VCaP (cell line): ENCODE measurements at regions not wholly inside any gene's neighbourhood (a gene's known extent, or its start where the extent isn't known, plus 50 kb on each side); places are given as distances from the start of the nearest gene placed in this dataset.
A peak's percentile ranks its signal among the peaks of the same experiment; 100 is the strongest.

ENCODE experiments used
- H3K27ac ChIP-seq: fragments of 450-650 bp; 2 replicates; pipeline ENCODE4 v1.5.1; 2017
- TF ChIP-seq, protein P1 (sequence below): fragments of 450-650 bp; conservative IDR thresholded peaks from 2 replicates; pipeline ENCODE4 v1.5.1; 2017; ENCODE audit warnings: mild to moderate bottlenecking, moderate library complexity

DNA sequence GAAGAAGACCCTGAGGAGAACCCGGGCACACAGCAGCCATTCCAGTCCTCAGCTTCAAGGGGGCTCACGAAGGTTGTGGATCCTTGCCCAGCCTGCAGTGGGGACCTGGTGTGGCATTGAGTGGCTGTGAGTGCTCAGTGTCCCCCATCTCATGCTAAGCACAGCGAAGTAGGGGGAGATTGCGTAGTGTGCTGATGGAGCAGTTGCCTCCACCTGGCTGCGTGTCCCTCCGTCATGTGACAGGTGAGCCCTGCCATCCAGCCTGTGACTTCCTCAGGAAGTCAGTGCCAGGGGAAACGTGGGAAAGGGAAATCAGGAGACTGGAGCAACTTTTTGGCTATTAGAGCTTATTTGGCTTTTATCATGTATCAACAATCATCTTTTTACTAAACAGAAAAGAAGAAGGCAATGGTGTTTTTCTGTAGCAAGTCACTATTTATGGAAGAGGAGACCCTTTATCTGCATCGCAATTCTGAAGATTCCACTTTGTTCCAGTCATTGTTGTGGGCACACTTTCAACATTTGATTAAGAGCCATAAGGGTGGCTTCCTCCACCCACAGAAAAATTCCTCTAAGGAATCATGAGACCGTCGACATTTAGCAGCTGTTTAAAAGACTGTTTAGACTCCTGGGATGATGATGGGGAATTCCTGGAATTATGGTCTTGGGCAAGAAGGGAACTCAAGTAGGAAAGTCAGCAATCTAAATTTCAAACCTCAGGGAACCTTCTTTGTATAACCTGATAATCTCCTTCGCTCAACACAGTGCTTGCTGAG is 126.8 kb upstream of the SPATA13 start:
- H3K27ac ChIP-seq, result no peak overlapping the region
- TF ChIP-seq, protein P1, sequence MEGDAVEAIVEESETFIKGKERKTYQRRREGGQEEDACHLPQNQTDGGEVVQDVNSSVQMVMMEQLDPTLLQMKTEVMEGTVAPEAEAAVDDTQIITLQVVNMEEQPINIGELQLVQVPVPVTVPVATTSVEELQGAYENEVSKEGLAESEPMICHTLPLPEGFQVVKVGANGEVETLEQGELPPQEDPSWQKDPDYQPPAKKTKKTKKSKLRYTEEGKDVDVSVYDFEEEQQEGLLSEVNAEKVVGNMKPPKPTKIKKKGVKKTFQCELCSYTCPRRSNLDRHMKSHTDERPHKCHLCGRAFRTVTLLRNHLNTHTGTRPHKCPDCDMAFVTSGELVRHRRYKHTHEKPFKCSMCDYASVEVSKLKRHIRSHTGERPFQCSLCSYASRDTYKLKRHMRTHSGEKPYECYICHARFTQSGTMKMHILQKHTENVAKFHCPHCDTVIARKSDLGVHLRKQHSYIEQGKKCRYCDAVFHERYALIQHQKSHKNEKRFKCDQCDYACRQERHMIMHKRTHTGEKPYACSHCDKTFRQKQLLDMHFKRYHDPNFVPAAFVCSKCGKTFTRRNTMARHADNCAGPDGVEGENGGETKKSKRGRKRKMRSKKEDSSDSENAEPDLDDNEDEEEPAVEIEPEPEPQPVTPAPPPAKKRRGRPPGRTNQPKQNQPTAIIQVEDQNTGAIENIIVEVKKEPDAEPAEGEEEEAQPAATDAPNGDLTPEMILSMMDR, result no peak

DNA sequence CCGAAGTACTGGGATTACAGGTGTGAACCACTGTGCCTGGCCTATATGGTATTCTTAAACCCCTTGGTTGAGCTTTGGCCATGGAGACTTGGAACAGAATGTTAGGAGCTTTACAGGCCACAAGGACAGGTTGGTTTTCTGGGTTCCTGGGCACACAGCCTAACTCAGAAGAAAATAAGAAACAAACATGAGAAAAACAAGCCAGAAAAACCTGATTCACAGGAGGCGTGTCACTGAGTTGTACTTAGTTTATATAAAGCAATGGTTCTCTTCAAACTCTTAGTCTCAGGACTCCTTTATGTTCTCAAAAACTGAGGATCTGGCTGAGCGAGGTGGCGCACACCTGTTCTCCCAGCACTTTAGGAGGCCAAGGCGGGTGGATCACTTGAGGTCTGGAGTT is 125.1 kb upstream of the SPATA13 start:
- H3K27ac ChIP-seq, result no peak overlapping the region
- TF ChIP-seq, protein P1, result no peak

DNA sequence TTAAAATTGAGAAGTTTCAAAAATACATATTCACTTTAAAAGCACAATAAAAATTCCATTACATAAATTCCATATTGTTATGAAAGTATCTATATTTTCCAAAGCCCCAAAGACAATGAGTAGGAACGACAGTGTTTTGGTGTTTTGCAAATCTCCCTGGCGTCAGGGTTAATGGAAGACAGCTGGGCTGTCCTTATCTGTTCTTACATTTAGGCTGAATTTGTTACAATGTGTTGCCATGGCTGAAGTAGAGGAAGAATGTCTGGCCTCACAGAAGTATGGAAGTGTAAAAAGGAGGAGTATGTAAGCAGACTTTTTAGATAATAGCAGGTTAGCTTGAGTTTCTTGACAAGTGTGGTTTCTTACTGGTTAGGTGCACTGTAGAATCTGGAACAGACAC is 124.4 kb upstream of the SPATA13 start:
- H3K27ac ChIP-seq, result no peak overlapping the region
- TF ChIP-seq, protein P1, result no peak

DNA sequence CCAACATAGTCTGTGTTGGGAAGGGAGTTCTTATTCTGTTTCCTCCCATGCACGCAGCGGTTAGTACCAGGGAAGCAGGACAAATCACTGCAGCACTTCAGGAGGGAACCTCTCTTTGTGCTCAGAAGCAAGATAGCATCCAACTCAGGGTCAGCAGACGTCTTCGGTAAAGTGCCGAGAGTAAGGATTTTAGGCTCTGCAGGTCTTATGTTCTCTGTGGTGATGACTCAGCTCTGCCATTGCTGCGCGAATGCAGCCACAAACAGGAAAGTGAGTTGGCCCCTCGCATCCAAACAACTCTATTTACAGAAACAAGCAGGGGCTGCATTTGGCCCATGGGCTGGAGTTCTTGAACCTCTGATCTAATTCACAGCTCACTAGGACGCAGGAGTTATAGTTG is 122.1 kb upstream of the SPATA13 start:
- H3K27ac ChIP-seq, result peak overlapping the region; percentile 10; the same call in 1 of the 2 replicates
- TF ChIP-seq, protein P1, result no peak

- TF ChIP-seq, protein P1, result no peak
- H3K27ac ChIP-seq, result peak overlapping the region; percentile 10
These were observed 121.6 kb upstream of the SPATA13 start for GRCh38 chr13:24038841-24039330.

- no peak overlapping the region for H3K27ac ChIP-seq
- TF ChIP-seq, protein P1, result no peak
These were observed 120.7 kb upstream of the SPATA13 start for GRCh38 chr13:24039621-24040475.

DNA sequence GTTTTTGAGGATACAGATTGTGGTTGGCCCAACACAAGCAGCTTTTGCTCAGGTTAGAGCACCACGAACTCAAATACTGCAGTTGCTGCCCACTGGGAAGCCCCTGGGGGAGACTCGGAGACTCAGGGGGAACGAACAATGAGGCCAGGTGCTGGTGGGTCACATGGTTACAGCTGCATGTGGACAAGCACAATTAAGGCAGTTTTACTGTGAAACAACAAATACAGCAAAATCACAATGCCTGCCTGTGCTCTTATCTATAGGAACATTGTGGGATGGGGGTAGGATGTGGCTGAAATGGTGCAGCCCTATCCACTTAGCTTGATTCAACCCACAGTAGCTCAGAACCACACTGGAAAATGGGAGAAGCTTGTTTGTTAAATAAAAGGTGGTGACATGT is 119.7 kb upstream of the SPATA13 start:
- no peak overlapping the region for H3K27ac ChIP-seq
- TF ChIP-seq, protein P1, result no peak
